ENCODE measurements at regions not wholly inside any gene's neighbourhood (a gene's known extent, or its start where the extent isn't known, plus 50 kb on each side); places are given as distances from the start of the nearest gene placed in this dataset.

GRCh38 chr3:56957522-56957921 is 102.9 kb upstream of the SPATA12 start:
- TF ChIP-seq CTCF (IDR thresholded peaks at IDR 0.05; ENCODE audit: low read length) (no peak), EZH2 (optimal IDR thresholded peaks at IDR 0.05; ENCODE audit: low read depth, low read length) (no peak)

Data from MM.1S (cell line).